H54 (cell line): ENCODE measurements at regions not wholly inside any gene's neighbourhood (a gene's known extent, or its start where the extent isn't known, plus 50 kb on each side); places are given as distances from the start of the nearest gene placed in this dataset.
"Not testable (repeated sequence)": the region's sequence is repeated elsewhere in the genome, so short reads cannot be mapped to it uniquely, and the experiment has no call there.

Experiments
- DNase-seq: peaks from one replicate; pipeline ENCODE4 v3.0.0; 2011; ENCODE audit warnings: low spot score, mixed read lengths; ENCODE audit not compliant: insufficient read length
- FAIRE-seq: peaks from 3 replicates; lab custom pipeline; 2011; peaks lifted over from hg19 to GRCh38; lab: Jason Lieb, UNC
- POLR2A ChIP-seq: IDR thresholded peaks from 2 replicates; pipeline ENCODE4 v1.6.1; 2011; ENCODE audit warnings: low read depth, mild to moderate bottlenecking, low read length

GRCh38 chr3:18723206-18723810 lies 298.2 kb upstream of the SATB1 start:
- no peak for FAIRE-seq
- DNase-seq: no peak

GRCh38 chr3:18720543-18720942 lies 295.4 kb upstream of the SATB1 start:
- FAIRE-seq (no peak), DNase-seq (no peak)
- no peak for TF ChIP-seq POLR2A

More at GRCh38 chr3:18723206-18723810, 298.2 kb upstream of the SATB1 start:
- no peak for TF ChIP-seq POLR2A

GRCh38 chr3:18717598-18717997 lies 292.5 kb upstream of the SATB1 start:
- DNase-seq: no peak
- TF ChIP-seq POLR2A: no peak
- no peak for FAIRE-seq

- no peak for DNase-seq
- no peak for FAIRE-seq
- TF ChIP-seq POLR2A: no peak
Measured at GRCh38 chr3:18716821-18717220, 291.7 kb upstream of the SATB1 start.

- FAIRE-seq (no peak), DNase-seq (no peak)
- TF ChIP-seq POLR2A: no peak
Measured at GRCh38 chr3:18716101-18716500, 291.0 kb upstream of the SATB1 start.

- FAIRE-seq (no peak), DNase-seq (no peak)
- TF ChIP-seq POLR2A: no peak
Measured at GRCh38 chr3:18715208-18715607, 290.1 kb upstream of the SATB1 start.

GRCh38 chr3:18713577-18713951 lies 288.4 kb upstream of the SATB1 start:
- FAIRE-seq: no peak
- no peak for TF ChIP-seq POLR2A
- DNase-seq: no peak

GRCh38 chr3:18712713-18713576 lies 287.8 kb upstream of the SATB1 start:
- no peak for FAIRE-seq
- DNase-seq: no peak
- no peak for TF ChIP-seq POLR2A

GRCh38 chr3:18704326-18704725 lies 279.2 kb upstream of the SATB1 start:
- TF ChIP-seq POLR2A: no peak
- FAIRE-seq (no peak), DNase-seq (no peak)

- no peak for DNase-seq
- FAIRE-seq: no peak
- TF ChIP-seq POLR2A: no peak
Measured at GRCh38 chr3:18703798-18704197, 278.7 kb upstream of the SATB1 start.

- not testable (repeated sequence) for FAIRE-seq, DNase-seq
Measured at GRCh38 chr3:18693588-18694329, 268.6 kb upstream of the SATB1 start.

GRCh38 chr3:18687286-18687685 lies 262.1 kb upstream of the SATB1 start:
- no peak for TF ChIP-seq POLR2A
- no peak for DNase-seq
- no peak for FAIRE-seq

- FAIRE-seq: no peak
- DNase-seq: no peak
- no peak for TF ChIP-seq POLR2A
Measured at GRCh38 chr3:18683900-18684299, 258.8 kb upstream of the SATB1 start.

- FAIRE-seq (no peak), DNase-seq (no peak)
- no peak for TF ChIP-seq POLR2A
Measured at GRCh38 chr3:18681818-18682345, 256.7 kb upstream of the SATB1 start.
